NCI-H526 treated with DMSO at 0.1 percent for 48 hours (cell line): ENCODE measurements at regions not wholly inside any gene's neighbourhood (a gene's known extent, or its start where the extent isn't known, plus 50 kb on each side); places are given as distances from the start of the nearest gene placed in this dataset.
"Not testable (repeated sequence)": the region's sequence is repeated elsewhere in the genome, so short reads cannot be mapped to it uniquely, and the experiment has no call there.

Source experiments
- DNase-seq: peaks from one replicate; lab custom pipeline; 2025; lab: John Stamatoyannopoulos, UW

- DNase-seq = no peak
Observed at GRCh38 chr22:49413551-49413950, 414.1 kb downstream of the BRD1 start.

GRCh38 chr22:49413146-49413545 is 414.5 kb downstream of the BRD1 start:
- DNase-seq = no peak

- no peak for DNase-seq
Observed at GRCh38 chr22:49412236-49412635, 415.4 kb downstream of the BRD1 start.

DNA sequence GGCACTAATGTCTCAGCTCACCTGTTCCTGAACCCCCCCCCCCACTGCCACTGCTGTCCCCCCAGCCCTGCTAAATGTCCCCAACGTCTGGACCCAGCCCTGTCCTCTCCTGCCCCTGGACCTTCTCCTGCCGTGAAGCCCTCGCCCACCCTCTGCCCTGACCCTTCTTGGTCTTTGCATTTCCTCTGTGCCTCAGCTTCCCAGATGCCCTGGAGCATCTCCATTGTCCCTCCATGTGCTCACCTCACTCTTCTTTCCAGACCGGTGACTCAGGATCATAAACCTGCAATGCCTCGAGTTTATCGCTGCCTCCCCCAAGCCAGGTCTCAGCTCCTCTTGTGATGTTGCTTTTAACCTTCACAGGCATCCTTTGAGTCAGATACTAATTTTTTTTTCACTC is 416.4 kb downstream of the BRD1 start:
- no peak for DNase-seq

DNA sequence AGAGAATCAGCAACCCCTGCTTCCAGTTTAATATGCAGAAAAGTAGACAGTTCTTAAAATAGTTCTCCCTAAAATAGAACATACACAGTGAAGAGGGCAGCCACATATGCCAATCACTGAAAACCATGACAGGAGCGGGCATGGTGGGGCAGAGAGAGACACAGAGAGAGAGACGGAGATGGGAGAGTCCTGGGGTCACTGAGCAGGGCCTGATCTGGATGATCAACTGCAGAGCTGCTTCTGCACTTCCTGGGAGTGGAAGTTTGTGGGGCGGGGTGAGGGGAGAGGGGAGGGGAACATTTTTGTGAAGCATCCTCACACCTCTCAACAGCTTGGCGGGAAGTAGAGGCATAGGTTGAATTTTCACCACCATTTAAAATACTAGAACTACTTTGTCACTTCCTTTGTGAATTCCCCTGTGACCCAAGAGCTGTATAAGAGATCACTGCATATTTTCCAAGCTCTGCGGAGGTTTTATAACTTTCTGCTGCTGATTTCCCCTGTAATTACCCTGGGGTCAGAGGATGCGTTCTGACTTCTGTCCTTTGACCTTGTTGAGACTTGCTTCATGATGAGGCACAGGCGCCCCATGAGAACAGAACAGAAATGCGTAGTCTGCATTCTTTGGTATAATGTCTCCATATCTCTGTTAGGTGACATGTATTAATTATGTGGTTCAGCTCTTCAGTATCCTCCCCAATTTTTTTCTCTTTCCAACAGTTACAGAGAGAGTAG is 419.4 kb downstream of the BRD1 start:
- DNase-seq = no peak

DNA sequence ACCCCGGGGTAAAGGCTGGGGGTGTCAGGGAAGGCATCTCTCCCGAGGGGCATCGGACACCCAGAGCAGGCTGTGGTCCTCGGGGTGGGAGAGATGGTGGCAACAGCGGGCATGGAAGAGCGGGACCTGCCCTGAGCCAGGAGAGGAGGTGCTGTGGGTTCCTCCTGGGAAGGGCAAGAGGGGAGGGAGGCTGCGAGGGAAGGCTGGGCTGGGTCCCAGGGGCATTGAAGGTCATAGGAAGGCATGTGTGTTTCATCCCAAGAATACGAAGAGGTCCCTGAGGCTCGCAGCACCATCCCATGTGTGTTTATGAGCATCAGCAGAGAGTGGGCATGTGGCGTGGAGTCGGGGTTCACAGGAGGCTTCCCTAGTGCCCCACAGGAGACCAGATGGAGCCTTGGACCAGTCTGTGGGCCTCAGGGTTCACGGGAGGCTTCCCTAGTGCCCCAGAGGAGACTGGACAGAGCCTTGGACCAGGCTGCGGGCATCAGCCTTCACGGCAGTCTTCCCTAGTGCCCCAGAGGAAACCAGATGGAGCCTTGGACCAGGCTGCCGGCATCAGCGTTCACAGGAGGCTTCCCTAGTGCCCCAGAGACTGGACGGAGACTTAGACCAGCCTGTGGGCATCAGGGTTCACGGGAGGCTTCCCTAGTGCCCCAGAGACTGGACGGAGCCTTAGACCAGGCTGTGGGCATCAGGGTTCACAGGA is 420.6 kb downstream of the BRD1 start:
- DNase-seq = no peak

DNA sequence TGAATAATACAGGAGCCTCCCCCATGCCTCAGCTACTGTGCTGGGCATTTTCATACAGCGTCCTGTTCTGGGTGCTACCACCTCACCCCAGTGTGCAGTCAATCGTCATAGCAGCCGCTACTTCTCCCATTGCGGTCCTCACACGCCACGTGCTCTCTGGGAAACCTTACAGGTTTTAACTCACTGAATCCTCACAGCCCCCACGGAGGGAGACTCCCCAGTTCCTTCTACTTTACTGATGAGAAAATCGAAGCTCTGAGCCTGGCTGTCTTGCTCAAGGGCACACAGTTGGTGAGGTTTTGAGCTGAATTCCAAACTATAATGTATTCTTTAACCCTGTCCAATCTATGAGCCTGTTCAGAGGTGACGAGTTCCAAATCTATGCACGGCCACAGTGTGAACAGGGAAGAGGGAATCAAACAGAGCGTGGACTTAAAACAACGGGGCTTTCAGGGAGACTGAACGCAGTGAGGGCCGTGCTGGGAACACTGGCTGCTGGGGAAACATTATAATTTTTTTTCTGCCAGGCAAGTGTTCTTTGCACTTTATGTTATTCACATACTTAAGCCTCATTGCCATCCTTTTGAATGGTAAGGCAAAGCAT is 421.5 kb downstream of the BRD1 start:
- no peak for DNase-seq

GRCh38 chr22:49405590-49405989 is 422.1 kb downstream of the BRD1 start:
- DNase-seq = no peak

DNA sequence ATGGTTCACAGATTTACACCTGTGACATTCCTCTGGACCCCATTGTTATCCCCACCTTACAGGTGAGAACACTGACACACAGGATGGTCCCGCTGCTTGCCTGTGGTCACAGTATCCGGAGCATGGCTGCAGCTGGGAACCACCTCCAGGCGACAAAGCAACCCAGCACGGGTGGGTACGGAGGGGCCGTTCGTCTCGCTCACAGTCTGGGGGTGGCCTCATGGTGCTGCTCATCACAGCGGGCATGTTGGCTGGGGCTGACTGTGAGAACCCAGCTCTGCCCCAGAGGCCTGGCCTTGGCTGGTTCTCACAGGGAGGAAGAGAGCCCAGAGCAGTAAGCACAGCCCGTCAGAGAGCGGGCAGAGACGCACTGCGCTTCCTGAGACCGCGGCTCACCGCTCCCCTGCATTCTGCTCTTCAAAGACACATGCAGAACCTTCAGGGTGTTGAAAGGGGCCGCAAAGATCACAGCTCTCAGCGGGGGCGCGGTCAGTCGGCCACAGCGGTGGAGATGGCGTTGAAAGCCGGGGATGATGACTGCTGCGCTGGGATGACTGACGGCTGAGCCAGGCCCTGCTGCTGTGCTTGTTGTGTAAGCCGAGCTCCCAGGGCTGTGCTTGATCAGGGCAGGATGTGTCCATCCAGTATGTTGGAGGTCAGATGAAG is 423.0 kb downstream of the BRD1 start:
- no peak for DNase-seq

DNA sequence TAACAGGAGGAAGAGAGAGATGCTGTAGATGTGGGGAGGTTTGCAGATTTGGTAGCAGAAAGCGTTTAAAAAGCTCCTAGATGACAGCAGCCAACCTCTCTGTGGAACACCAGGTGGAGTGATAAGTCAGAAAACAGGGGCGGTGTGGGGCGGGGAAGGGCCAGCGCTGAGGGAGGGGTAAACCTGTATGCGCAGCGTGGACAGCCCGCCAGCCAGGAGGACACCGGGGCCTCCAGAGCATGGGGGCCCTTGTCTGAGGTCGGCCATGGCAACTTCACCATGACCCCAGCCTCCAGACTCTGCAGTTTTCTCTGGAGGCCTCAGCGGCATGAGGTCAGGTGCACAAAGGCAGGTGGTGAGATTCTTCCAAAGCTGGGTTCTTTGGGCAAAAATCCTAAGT is 423.7 kb downstream of the BRD1 start:
- no peak for DNase-seq

GRCh38 chr22:49403102-49403501 is 424.6 kb downstream of the BRD1 start:
- no peak for DNase-seq

- no peak for DNase-seq
Observed at GRCh38 chr22:49402169-49402568, 425.5 kb downstream of the BRD1 start.

DNA sequence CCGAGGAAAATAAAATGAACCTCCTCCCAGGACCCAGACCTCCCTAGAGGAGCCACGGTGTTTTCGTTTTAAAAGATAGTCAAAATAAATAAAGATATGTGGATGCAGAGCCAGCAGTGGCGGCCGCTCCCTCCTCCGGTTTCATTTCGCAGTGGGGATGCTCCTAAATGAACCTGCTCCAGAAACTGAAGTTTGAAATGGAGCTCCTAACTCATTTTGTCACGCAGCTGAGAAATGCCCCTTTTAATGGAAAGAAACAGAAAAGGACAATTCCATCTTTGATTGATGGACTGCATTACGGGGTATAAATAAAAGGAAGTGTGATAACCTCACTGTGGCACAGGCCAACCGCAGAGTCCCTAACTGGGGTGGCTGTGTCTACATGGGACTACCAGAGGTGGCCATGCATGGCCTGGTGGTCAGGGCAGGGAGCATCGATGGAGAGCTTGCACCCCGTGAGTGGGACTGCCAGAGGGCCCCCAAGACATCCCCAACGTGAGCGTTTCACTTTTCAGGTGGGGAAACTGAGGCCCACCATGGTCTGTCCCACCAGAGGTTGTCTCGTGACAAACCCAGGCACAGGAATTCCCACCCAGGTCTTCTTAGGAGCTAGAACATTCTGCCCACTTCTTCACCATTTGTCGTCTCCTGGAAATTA is 426.6 kb downstream of the BRD1 start:
- no peak for DNase-seq

DNA sequence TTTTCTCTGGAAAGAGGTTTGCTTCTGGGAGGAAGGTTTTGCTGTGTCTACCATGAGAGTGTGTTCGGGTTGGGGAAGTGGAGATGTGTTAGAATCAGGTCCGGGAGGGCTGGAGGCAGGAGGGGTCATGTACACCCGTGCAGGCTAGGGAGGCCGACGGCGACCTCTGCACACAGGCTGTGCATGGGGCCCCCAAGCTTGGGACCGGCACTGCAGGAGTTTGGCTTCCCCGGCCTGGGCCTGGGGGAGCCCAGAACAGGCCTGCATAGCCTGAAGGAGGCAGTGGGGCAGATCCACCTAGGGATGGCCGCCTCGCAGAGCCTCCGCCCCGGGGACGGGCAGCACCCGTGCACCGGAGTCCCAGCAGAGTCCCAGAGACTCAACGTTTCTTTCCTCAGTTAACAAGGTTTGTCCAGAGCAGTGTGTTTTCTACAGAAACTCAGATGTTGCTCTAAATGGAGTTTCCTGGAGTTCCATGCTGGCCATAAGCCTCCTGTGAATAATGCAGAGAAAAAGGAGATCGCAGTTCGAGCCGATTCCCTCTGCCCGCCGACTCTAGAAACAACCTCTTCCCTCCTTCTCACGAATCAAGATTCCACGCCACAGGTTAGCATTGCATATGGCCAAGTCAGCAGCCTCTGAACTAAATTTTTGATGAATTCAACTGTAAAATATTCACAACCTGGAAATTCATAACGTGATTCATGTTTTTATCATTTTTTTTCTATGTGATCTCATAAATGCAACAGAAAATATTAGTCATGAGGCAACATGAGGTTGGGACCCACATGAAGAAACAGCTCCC is 427.3 kb downstream of the BRD1 start:
- DNase-seq = no peak

- no peak for DNase-seq
Observed at GRCh38 chr22:49398646-49399045, 429.0 kb downstream of the BRD1 start.

GRCh38 chr22:49398115-49398514 is 429.6 kb downstream of the BRD1 start:
- no peak for DNase-seq

- DNase-seq = no peak
Observed at GRCh38 chr22:49396817-49397216, 430.9 kb downstream of the BRD1 start.

- no peak for DNase-seq
Observed at GRCh38 chr22:49395617-49396016, 432.1 kb downstream of the BRD1 start.

DNA sequence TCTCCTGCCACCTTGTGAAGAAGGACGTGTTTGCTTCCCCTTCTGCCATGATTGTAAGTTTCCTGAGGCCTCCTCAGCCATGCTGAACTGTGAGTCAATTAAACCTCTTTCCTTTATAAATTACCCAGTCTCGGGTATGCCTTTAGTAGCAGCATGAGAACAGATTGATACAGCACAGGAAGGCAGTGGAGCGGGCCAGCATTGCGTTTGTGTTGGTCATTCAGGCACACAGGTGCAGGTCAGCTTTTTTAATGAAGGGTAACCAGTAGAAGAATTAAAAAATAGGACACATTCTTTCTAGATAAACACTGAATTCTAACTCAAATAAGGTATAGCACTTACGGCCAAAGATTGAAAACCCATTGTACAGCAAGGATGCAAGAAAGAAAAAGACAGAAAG is 432.6 kb downstream of the BRD1 start:
- DNase-seq = not testable (repeated sequence)

- no peak for DNase-seq
Observed at GRCh38 chr22:49394116-49394785, 433.4 kb downstream of the BRD1 start.

- no peak for DNase-seq
Observed at GRCh38 chr22:49393526-49393925, 434.1 kb downstream of the BRD1 start.
